Esophagus muscularis mucosa (tissue), 4 donors: ENCODE measurements at regions not wholly inside any gene's neighbourhood (a gene's known extent, or its start where the extent isn't known, plus 50 kb on each side); places are given as distances from the start of the nearest gene placed in this dataset.

Source experiments
- DNase-seq: peaks from one replicate; pipeline ENCODE4 v3.0.0-alpha.2; 2017; ENCODE audit errors: extremely low spot score
- H3K27ac ChIP-seq, 4 donors: fragments of 200-600 bp; sonication (generic); replicated peaks in 1 of 4; 1 replicate in 3 of 4; 2 replicates in 1 of 4; pipeline ENCODE4 v1.5.1; 2016 to 2019; ENCODE audit warnings: mild to moderate bottlenecking in 1 of 4
- H3K27me3 ChIP-seq, 4 donors: fragments of 200-600 bp; sonication (generic); one replicate each; pipeline versions ENCODE4 v1.5.1 to v1.6.0; 2016 to 2019
- H3K36me3 ChIP-seq, 4 donors: fragments of 200-600 bp; sonication (generic); one replicate each; pipeline ENCODE4 v1.5.1; 2016 to 2019
- H3K4me1 ChIP-seq, 4 donors: fragments of 200-600 bp; sonication (generic); one replicate each; pipeline ENCODE4 v1.5.1; 2016 to 2019
- H3K4me3 ChIP-seq, 4 donors: fragments of 200-600 bp; sonication (generic); 1 replicate in 2 of 4; 2 replicates in 2 of 4; pipeline ENCODE4 v1.5.1; 2016 to 2019; ENCODE audit warnings: mild to moderate bottlenecking in 4 of 4, moderate library complexity in 1 of 4
- H3K9me3 ChIP-seq, 4 donors: fragments of 200-600 bp; sonication (generic); 1 replicate in 3 of 4; 2 replicates in 1 of 4; pipeline ENCODE4 v1.5.1; 2016 to 2019
- EP300 ChIP-seq: sonication (generic); formaldehyde crosslinking; IDR thresholded peaks from one replicate; pipeline ENCODE4 v1.6.1; 2017; ENCODE audit warnings: antibody characterized with exemption
- POLR2A ChIP-seq: fragments of 450-650 bp; IDR thresholded peaks from one replicate; pipeline ENCODE4 v1.6.1; 2017; ENCODE audit warnings: antibody characterized with exemption, moderate library complexity, mild to moderate bottlenecking, low read depth
- POLR2AphosphoS5 ChIP-seq, 2 donors: sonication (generic); formaldehyde crosslinking; IDR thresholded peaks; one replicate each; pipeline ENCODE4 v1.6.1; 2017; ENCODE audit warnings: antibody characterized with exemption in 2 of 2
- WGBS: methylation state at CpG from one replicate; pipeline ENCODE4 v1.1.5; 2018; 5-methylcytosine and 5-hydroxymethylcytosine counted together
- intact Hi-C: fragments of 100-400 bp; cut with DNase I; formaldehyde crosslinking; loops from one replicate; pipeline ENCODE4 v1.15.1; 2023
- TF ChIP-seq, protein P1 (sequence below), 3 experiments: fragments of 200-600 bp in 2 of 3; fragments of 450-650 bp in 1 of 3; sonication (generic) in 2 of 3; IDR thresholded peaks; one replicate each; pipeline ENCODE4 v1.5.1; 2017 to 2019; ENCODE audit warnings: antibody characterized with exemption in 3 of 3, mild to moderate bottlenecking in 2 of 3, moderate library complexity in 1 of 3

DNA sequence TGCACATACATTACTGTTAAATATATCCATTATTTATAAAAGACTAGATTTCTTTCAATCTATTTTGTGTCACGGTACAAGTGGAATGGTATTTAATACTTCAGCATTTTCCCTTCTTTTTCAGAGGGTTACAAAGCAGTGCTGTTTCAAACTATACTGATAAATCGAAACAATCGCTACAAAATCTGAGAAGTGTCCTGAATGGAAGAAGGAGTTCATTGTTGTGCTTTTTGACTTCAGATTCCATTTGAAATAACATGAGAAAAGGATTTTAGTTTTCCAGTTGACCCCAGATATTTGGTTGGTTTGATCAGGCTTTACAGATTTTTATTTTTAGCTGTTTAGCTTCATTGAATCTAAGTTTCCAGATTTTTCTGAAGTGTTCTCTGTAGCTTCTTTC lies 292.1 kb upstream of the ANKRD50 start:
- intact Hi-C loops, result no loop called here
- no peak overlapping the region for H3K4me3 ChIP-seq
- no peaks in the 10 kb centered on the region for H3K27me3 ChIP-seq
- WGBS, result 93% methylated on average over 3 of the region's 3 CpGs
- TF ChIP-seq, protein P1, sequence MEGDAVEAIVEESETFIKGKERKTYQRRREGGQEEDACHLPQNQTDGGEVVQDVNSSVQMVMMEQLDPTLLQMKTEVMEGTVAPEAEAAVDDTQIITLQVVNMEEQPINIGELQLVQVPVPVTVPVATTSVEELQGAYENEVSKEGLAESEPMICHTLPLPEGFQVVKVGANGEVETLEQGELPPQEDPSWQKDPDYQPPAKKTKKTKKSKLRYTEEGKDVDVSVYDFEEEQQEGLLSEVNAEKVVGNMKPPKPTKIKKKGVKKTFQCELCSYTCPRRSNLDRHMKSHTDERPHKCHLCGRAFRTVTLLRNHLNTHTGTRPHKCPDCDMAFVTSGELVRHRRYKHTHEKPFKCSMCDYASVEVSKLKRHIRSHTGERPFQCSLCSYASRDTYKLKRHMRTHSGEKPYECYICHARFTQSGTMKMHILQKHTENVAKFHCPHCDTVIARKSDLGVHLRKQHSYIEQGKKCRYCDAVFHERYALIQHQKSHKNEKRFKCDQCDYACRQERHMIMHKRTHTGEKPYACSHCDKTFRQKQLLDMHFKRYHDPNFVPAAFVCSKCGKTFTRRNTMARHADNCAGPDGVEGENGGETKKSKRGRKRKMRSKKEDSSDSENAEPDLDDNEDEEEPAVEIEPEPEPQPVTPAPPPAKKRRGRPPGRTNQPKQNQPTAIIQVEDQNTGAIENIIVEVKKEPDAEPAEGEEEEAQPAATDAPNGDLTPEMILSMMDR (IDR thresholded peaks at IDR 0.05), result no peak
- TF ChIP-seq EP300, result no peak
- no peak for TF ChIP-seq POLR2AphosphoS5 (IDR thresholded peaks at IDR 0.05)
- no peak for TF ChIP-seq POLR2A
- no peaks in the 10 kb centered on the region for H3K4me1 ChIP-seq
- DNase-seq, result no peak
- no peaks in the 10 kb centered on the region for H3K9me3 ChIP-seq
- no peaks in the 10 kb centered on the region for H3K36me3 ChIP-seq
- no peak overlapping the region for H3K27ac ChIP-seq

DNA sequence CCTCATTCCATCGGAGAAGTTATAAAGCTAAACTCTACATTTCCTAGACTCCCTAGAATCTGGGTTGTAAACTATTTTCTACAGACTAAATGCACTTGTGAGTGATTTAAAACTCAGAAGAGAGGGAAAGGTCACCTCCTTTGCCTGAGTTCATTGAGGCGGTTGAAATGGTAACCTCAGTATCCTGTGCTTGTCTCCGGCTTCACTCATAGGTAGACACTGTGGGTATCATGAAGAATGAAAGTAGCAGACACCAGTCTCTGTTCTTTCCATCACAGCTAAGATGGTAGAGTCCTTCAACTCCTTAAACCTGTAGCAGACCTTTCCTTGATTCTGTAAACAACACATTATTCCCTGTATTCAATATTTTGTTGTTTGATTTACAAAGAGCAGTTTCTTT lies 291.3 kb upstream of the ANKRD50 start:
- intact Hi-C loops, result no loop called here
- TF ChIP-seq POLR2A (no peak), EP300 (no peak), POLR2AphosphoS5 (IDR thresholded peaks at IDR 0.05) (no peak)
- TF ChIP-seq, protein P1 (IDR thresholded peaks at IDR 0.05), result no peak
- H3K27ac ChIP-seq, result no peak overlapping the region
- no peaks in the 10 kb centered on the region for H3K4me1 ChIP-seq
- H3K27me3 ChIP-seq, result no peaks in the 10 kb centered on the region
- no peaks in the 10 kb centered on the region for H3K9me3 ChIP-seq
- no peak for DNase-seq
- no peak overlapping the region for H3K4me3 ChIP-seq
- WGBS, result 92% methylated on average over 3 of the region's 3 CpGs
- H3K36me3 ChIP-seq, result no peaks in the 10 kb centered on the region

DNA sequence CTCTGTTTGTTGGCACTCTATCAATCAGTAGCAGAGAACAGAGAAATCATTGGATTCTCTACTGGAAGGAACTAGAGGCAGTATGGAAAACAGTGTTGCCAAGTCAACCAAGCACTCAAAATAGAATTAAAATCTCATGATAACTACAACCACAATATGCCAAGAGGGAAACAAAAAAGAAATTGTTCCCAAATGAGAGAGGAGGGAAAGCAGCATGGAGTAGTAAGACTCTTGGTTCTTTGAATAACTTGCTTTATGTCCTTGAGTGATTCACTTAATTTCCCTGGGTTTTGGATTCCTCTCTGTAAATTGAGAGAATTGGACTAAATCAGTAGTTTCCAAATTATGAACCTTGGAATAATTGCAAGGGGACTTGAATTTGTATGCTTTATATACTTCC lies 285.5 kb upstream of the ANKRD50 start:
- Histone ChIP-seq H3K27ac (no peak overlapping the region), H3K9me3 (no peaks in the 10 kb centered on the region)
- intact Hi-C loops, result no loop called here

GRCh38 chr4:124997124-124997523 lies 284.6 kb upstream of the ANKRD50 start:
- WGBS, result 93% methylated on average over 1 of the region's 1 CpG
- no peak for DNase-seq
- Histone ChIP-seq H3K4me3 (no peak overlapping the region), H3K27me3 (no peaks in the 10 kb centered on the region), H3K36me3 (no peaks in the 10 kb centered on the region), H3K9me3 (no peaks in the 10 kb centered on the region), H3K4me1 (no peaks in the 10 kb centered on the region), H3K27ac (no peak overlapping the region)
- intact Hi-C loops, result no loop called here
- TF ChIP-seq POLR2AphosphoS5 (IDR thresholded peaks at IDR 0.05), result no peak
- TF ChIP-seq, protein P1 (IDR thresholded peaks at IDR 0.05), result no peak
- no peak for TF ChIP-seq EP300
- TF ChIP-seq POLR2A, result no peak

More for the DNA sequence above, 285.5 kb upstream of the ANKRD50 start:
- Histone ChIP-seq H3K27me3 (no peaks in the 10 kb centered on the region), H3K36me3 (no peaks in the 10 kb centered on the region), H3K4me3 (no peak overlapping the region), H3K4me1 (no peaks in the 10 kb centered on the region)
- DNase-seq, result no peak
- TF ChIP-seq POLR2A, result no peak
- no peak for TF ChIP-seq POLR2AphosphoS5 (IDR thresholded peaks at IDR 0.05)
- TF ChIP-seq EP300, result no peak
- TF ChIP-seq, protein P1 (IDR thresholded peaks at IDR 0.05), result no peak

GRCh38 chr4:124993838-124994237 lies 281.3 kb upstream of the ANKRD50 start:
- DNase-seq, result no peak

More at GRCh38 chr4:124993838-124994237, 281.3 kb upstream of the ANKRD50 start:
- no peak overlapping the region for H3K4me3 ChIP-seq
- no peaks in the 10 kb centered on the region for H3K4me1 ChIP-seq
- TF ChIP-seq POLR2AphosphoS5 (IDR thresholded peaks at IDR 0.05) (no peak), POLR2A (no peak), EP300 (no peak)
- TF ChIP-seq, protein P1 (IDR thresholded peaks at IDR 0.05), result no peak
- intact Hi-C loops, result no loop called here
- H3K27me3 ChIP-seq, result no peaks in the 10 kb centered on the region
- H3K27ac ChIP-seq, result no peak overlapping the region
- 100% methylated on average over 2 of the region's 2 CpGs for WGBS
- H3K9me3 ChIP-seq, result no peaks in the 10 kb centered on the region
- H3K36me3 ChIP-seq, result no peaks in the 10 kb centered on the region
